ENCODE measurements at regions not wholly inside any gene's neighbourhood (a gene's known extent, or its start where the extent isn't known, plus 50 kb on each side); places are given as distances from the start of the nearest gene placed in this dataset.

DNA sequence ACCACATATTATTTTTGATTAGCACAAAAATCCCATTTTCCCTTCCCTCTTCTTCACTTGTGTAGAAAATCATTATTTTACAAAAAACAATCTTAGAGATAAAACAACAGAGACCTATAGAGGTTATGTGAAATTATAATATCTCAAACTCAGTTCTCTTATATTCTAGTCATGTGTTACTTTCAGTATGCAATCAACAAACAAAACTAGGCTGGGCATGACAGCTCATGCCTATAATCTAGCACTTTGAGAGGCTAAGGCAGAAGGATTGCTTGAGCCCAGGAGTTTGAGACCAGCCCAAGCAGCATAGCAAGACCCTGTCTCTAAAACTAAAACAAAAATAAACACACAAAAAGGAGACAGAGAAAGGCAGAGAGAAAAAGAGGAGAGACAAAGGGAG lies 211.4 kb upstream of the SGK1 start (continued):
- TF ChIP-seq, protein P1, sequence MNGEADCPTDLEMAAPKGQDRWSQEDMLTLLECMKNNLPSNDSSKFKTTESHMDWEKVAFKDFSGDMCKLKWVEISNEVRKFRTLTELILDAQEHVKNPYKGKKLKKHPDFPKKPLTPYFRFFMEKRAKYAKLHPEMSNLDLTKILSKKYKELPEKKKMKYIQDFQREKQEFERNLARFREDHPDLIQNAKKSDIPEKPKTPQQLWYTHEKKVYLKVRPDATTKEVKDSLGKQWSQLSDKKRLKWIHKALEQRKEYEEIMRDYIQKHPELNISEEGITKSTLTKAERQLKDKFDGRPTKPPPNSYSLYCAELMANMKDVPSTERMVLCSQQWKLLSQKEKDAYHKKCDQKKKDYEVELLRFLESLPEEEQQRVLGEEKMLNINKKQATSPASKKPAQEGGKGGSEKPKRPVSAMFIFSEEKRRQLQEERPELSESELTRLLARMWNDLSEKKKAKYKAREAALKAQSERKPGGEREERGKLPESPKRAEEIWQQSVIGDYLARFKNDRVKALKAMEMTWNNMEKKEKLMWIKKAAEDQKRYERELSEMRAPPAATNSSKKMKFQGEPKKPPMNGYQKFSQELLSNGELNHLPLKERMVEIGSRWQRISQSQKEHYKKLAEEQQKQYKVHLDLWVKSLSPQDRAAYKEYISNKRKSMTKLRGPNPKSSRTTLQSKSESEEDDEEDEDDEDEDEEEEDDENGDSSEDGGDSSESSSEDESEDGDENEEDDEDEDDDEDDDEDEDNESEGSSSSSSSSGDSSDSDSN (IDR thresholded peaks at IDR 0.05; ENCODE audit: borderline replicate concordance in 1 of 2, low read depth in 2 of 2, low read length in 2 of 2), result no peak
- no peak for TF ChIP-seq HNRNPH1 (optimal IDR thresholded peaks at IDR 0.05; ENCODE audit: low read depth, low read length)
- no peak for TF ChIP-seq SRSF3 (IDR thresholded peaks at IDR 0.05; ENCODE audit: insufficient read depth, low read length)
- TF ChIP-seq HDGF (IDR thresholded peaks at IDR 0.05), result no peak
- TF ChIP-seq RBM22 (IDR thresholded peaks at IDR 0.05; ENCODE audit: low read depth, low read length, poor library complexity, severe bottlenecking), result no peak
- TF ChIP-seq DACH1 (IDR thresholded peaks at IDR 0.05; ENCODE audit: partially characterized antibody), result no peak
- no peak for TF ChIP-seq RNF2 (IDR thresholded peaks at IDR 0.05)
- TF ChIP-seq ZSCAN32 (CRISPR knock-in tag; IDR thresholded peaks at IDR 0.05), result no peak
- no peak for TF ChIP-seq ZNF589 (CRISPR knock-in tag; IDR thresholded peaks at IDR 0.05; ENCODE audit: low read depth)
